GM23248 (cell line): ENCODE measurements at regions not wholly inside any gene's neighbourhood (a gene's known extent, or its start where the extent isn't known, plus 50 kb on each side); places are given as distances from the start of the nearest gene placed in this dataset.

Experiments used
- EZH2 ChIP-seq: fragments of 200-600 bp; sonication (generic); IDR thresholded peaks from 2 replicates; pipeline ENCODE4 v1.6.1; 2018; ENCODE audit warnings: antibody characterized with exemption, mild to moderate bottlenecking; ENCODE audit not compliant: insufficient read depth, poor library complexity, severe bottlenecking
- EZH2phosphoT487 ChIP-seq: fragments of 200-600 bp; sonication (generic); IDR thresholded peaks from 2 replicates; pipeline ENCODE4 v1.6.1; 2018; ENCODE audit warnings: antibody characterized with exemption, moderate library complexity, mild to moderate bottlenecking, low read depth; ENCODE audit not compliant: insufficient read depth

- TF ChIP-seq EZH2 (no peak), EZH2phosphoT487 (no peak)
These were observed 130.1 kb upstream of the DKK2 start for GRCh38 chr4:107166181-107166580.
